H9 (cell line): ENCODE measurements at regions not wholly inside any gene's neighbourhood (a gene's known extent, or its start where the extent isn't known, plus 50 kb on each side); places are given as distances from the start of the nearest gene placed in this dataset.

Experiments used
- DNase-seq: peaks from one replicate; pipeline ENCODE4 v3.0.0-alpha.2; 2017
- H2AFZ ChIP-seq: one replicate; pipeline ENCODE4 v1.6.1; 2013; ENCODE audit warnings: mild to moderate bottlenecking, low read length, control low read depth, moderate library complexity
- H2AK5ac ChIP-seq: 2 replicates; pipeline ENCODE4 v1.6.1; 2013; ENCODE audit warnings: low read length, control low read depth, mixed read lengths; ENCODE audit not compliant: insufficient read length
- H2BK120ac ChIP-seq: one replicate; pipeline ENCODE4 v1.6.1; 2013; ENCODE audit warnings: low read depth, mild to moderate bottlenecking, low read length, control low read depth, inconsistent platforms; ENCODE audit not compliant: poor library complexity, severe bottlenecking
- H2BK12ac ChIP-seq: 2 replicates; pipeline ENCODE4 v1.6.1; 2013; ENCODE audit warnings: low read length, control low read depth, mixed read lengths, low read depth; ENCODE audit not compliant: insufficient read length
- H2BK15ac ChIP-seq: 2 replicates; pipeline ENCODE4 v1.6.1; 2013; ENCODE audit warnings: low read depth, low read length, control low read depth
- H2BK20ac ChIP-seq: one replicate; pipeline ENCODE4 v1.6.1; 2013; ENCODE audit warnings: low read depth, mild to moderate bottlenecking, low read length, control low read depth, inconsistent platforms; ENCODE audit not compliant: poor library complexity, severe bottlenecking
- H2BK5ac ChIP-seq: 2 replicates; pipeline ENCODE4 v1.6.1; 2013; ENCODE audit warnings: low read length, control low read depth, mixed read lengths; ENCODE audit not compliant: insufficient read length
- H3K14ac ChIP-seq: 2 replicates; pipeline ENCODE4 v1.6.1; 2013; ENCODE audit warnings: low read length, control low read depth; ENCODE audit not compliant: insufficient read depth
- H3K18ac ChIP-seq: 2 replicates; pipeline ENCODE4 v1.6.1; 2013; ENCODE audit warnings: low read depth, mild to moderate bottlenecking, mixed read lengths, low read length, control low read depth; ENCODE audit not compliant: insufficient read length
- H3K23ac ChIP-seq: 2 replicates; pipeline ENCODE4 v1.6.1; 2013; ENCODE audit warnings: low read length, control low read depth, mixed read lengths, low read depth; ENCODE audit not compliant: insufficient read length
- H3K23me2 ChIP-seq: 2 replicates; pipeline ENCODE4 v1.6.1; 2013; ENCODE audit warnings: low read depth, mild to moderate bottlenecking, mixed read lengths, low read length, control low read depth; ENCODE audit not compliant: insufficient read length, poor library complexity, severe bottlenecking
- H3K27ac ChIP-seq: 2 replicates; pipeline ENCODE4 v1.5.1; 2013; ENCODE audit warnings: low read length, control low read depth, mixed read lengths, low read depth; ENCODE audit not compliant: insufficient read length
- H3K27me3 ChIP-seq: 2 replicates; pipeline ENCODE4 v1.6.1; 2013; ENCODE audit warnings: low read length, control low read depth, inconsistent platforms; ENCODE audit not compliant: insufficient read depth
- H3K4ac ChIP-seq: 2 replicates; pipeline ENCODE4 v1.6.1; 2013; ENCODE audit warnings: low read depth, mild to moderate bottlenecking, control low read depth, inconsistent platforms, low read length, moderate library complexity
- H3K4me1 ChIP-seq: 2 replicates; pipeline ENCODE4 v1.6.1; 2013; ENCODE audit warnings: low read length, control low read depth, inconsistent platforms; ENCODE audit not compliant: insufficient read depth
- H3K4me2 ChIP-seq: 2 replicates; pipeline ENCODE4 v1.6.1; 2013; ENCODE audit warnings: low read length, control low read depth, mixed read lengths; ENCODE audit not compliant: insufficient read length, insufficient read depth
- H3K56ac ChIP-seq: 2 replicates; pipeline ENCODE4 v1.6.1; 2013; ENCODE audit warnings: low read depth, mild to moderate bottlenecking, mixed read lengths, low read length, control low read depth; ENCODE audit not compliant: insufficient read length
- H3K79me1 ChIP-seq: 2 replicates; pipeline ENCODE4 v1.6.1; 2013; ENCODE audit warnings: low read depth, mild to moderate bottlenecking, moderate library complexity, low read length, control low read depth, inconsistent platforms; ENCODE audit not compliant: insufficient read depth, poor library complexity, severe bottlenecking
- H3K79me2 ChIP-seq: 2 replicates; pipeline ENCODE4 v1.6.1; 2013; ENCODE audit warnings: low read length, control low read depth, inconsistent platforms; ENCODE audit not compliant: insufficient read depth
- H3K9ac ChIP-seq: 2 replicates; pipeline ENCODE4 v1.6.1; 2013; ENCODE audit warnings: low read length, control low read depth, mixed read lengths; ENCODE audit not compliant: insufficient read length; ENCODE audit errors: extremely low read depth
- H3K9me3 ChIP-seq: one replicate; pipeline ENCODE4 v1.6.1; 2013; ENCODE audit warnings: low read depth, low read length, inconsistent platforms; ENCODE audit not compliant: control insufficient read depth
- H3T11ph ChIP-seq: one replicate; pipeline ENCODE4 v1.6.1; 2013; ENCODE audit warnings: mild to moderate bottlenecking, low read length, control low read depth, inconsistent platforms
- H4K20me1 ChIP-seq: one replicate; pipeline ENCODE4 v1.6.1; 2013; ENCODE audit not compliant: control insufficient read depth, insufficient read length, insufficient read depth
- H4K5ac ChIP-seq: 2 replicates; pipeline ENCODE4 v1.6.1; 2013; ENCODE audit warnings: low read depth, mild to moderate bottlenecking, mixed read lengths, low read length, control low read depth; ENCODE audit not compliant: insufficient read length
- H4K8ac ChIP-seq: replicated peaks from 2 replicates; pipeline ENCODE4 v1.6.1; 2013; ENCODE audit warnings: low read length, control low read depth, mixed read lengths, low read depth; ENCODE audit not compliant: insufficient read length
- H4K91ac ChIP-seq: 2 replicates; pipeline ENCODE4 v1.6.1; 2013; ENCODE audit warnings: low read depth, mild to moderate bottlenecking, moderate library complexity, mixed read lengths, low read length, control low read depth; ENCODE audit not compliant: insufficient read length
- H3K27ac Mint-ChIP-seq, 3 experiments: 2 replicates in 2 of 3; 3 replicates in 1 of 3; pipeline ENCODE4 v1.8.0; 2020 to 2021; ENCODE audit warnings: mixed read lengths in 3 of 3, mild to moderate bottlenecking in 1 of 3, moderate library complexity in 1 of 3
- H3K27me3 Mint-ChIP-seq: 2 replicates; pipeline ENCODE4 v1.8.0; 2021; ENCODE audit warnings: low read depth, mild to moderate bottlenecking, moderate library complexity, mixed read lengths
- H3K36me3 Mint-ChIP-seq, 3 experiments: 2 replicates in 2 of 3; 3 replicates in 1 of 3; pipeline ENCODE4 v1.8.0; 2020 to 2021; ENCODE audit warnings: low read depth in 3 of 3, mixed read lengths in 3 of 3; ENCODE audit not compliant: insufficient read depth in 1 of 3
- H3K4me1 Mint-ChIP-seq, 2 experiments: 2 replicates each; pipeline ENCODE4 v1.8.0; 2020; ENCODE audit warnings: mixed read lengths in 2 of 2
- H3K4me3 Mint-ChIP-seq, 2 experiments: 2 replicates in 1 of 2; 3 replicates in 1 of 2; pipeline ENCODE4 v1.8.0; 2020 to 2021; ENCODE audit warnings: mild to moderate bottlenecking in 2 of 2, mixed read lengths in 2 of 2, moderate library complexity in 1 of 2
- H3K9me3 Mint-ChIP-seq, 2 experiments: 2 replicates in 1 of 2; 3 replicates in 1 of 2; pipeline ENCODE4 v1.8.0; 2020; ENCODE audit warnings: mild to moderate bottlenecking in 2 of 2, mixed read lengths in 2 of 2, moderate library complexity in 1 of 2
- CTCF ChIP-seq: fragments of 200-600 bp; sonication (generic); conservative IDR thresholded peaks from 3 replicates; pipeline ENCODE4 v1.8.0; 2021; ENCODE audit warnings: antibody characterized with exemption, mild to moderate bottlenecking
- WGBS: extraction: QIAGEN DNeasy Blood & Tissue Kit; methylation state at CpG from one replicate; pipeline ENCODE4 v1.1.7; 2013; ENCODE audit warnings: missing lambda C conversion rate, low lambda C conversion rate, mixed read lengths; ENCODE audit not compliant: insufficient read length; ENCODE audit errors: extremely low coverage; 5-methylcytosine and 5-hydroxymethylcytosine counted together

GRCh38 chr4:156138781-156139280 is 185.2 kb upstream of the CTSO start:
- Histone ChIP-seq H3K23ac (no peak overlapping the region), H3K27ac (no peak overlapping the region), H3K23me2 (no peaks in the 10 kb centered on the region), H2BK15ac (no peak overlapping the region), H3T11ph (no peak overlapping the region), H4K20me1 (no peaks in the 10 kb centered on the region), H3K27me3 (no peaks in the 10 kb centered on the region), H2AK5ac (no peak overlapping the region), H3K9ac (no peak overlapping the region), H3K79me2 (no peaks in the 10 kb centered on the region), H4K91ac (no peak overlapping the region), H3K9me3 (no peaks in the 10 kb centered on the region), H3K4ac (no peak overlapping the region), H3K4me1 (no peaks in the 10 kb centered on the region), H2BK5ac (no peak overlapping the region), H2BK120ac (no peak overlapping the region), H4K8ac (no peak overlapping the region), H2AFZ (no peak overlapping the region), H3K4me2 (no peak overlapping the region), H2BK12ac (no peak overlapping the region), H3K79me1 (no peaks in the 10 kb centered on the region), H4K5ac (no peak overlapping the region), H3K56ac (no peak overlapping the region), H2BK20ac (no peak overlapping the region), H3K14ac (no peak overlapping the region), H3K18ac (no peak overlapping the region)
- no peak for DNase-seq
- Mint-ChIP-seq H3K4me3 (no peak overlapping the region), H3K27ac (no peak overlapping the region), H3K9me3 (no peaks in the 10 kb centered on the region; a peak in 1 of 5 replicates), H3K4me1 (peaks cover 0 to 2% of the 10 kb centered on the region in 2 experiments; a peak in 2 of 4 replicates), H3K27me3 (no peaks in the 10 kb centered on the region), H3K36me3 (no peaks in the 10 kb centered on the region)
- WGBS: 100% methylated on average over 2 of the region's 9 CpGs
- TF ChIP-seq CTCF: no peak
